Right ventricle myocardium inferior (tissue), 1 donor: ENCODE measurements at regions not wholly inside any gene's neighbourhood (a gene's known extent, or its start where the extent isn't known, plus 50 kb on each side); places are given as distances from the start of the nearest gene placed in this dataset.
"Not testable (repeated sequence)": the region's sequence is repeated elsewhere in the genome, so short reads cannot be mapped to it uniquely, and the experiment has no call there.

ENCODE experiments used
- ATAC-seq: fragments of 200-7000 bp; cut with Tn5 transposase; one replicate; pipeline ENCODE4 v1.9.1; 2020; ENCODE audit warnings: mild to moderate bottlenecking, moderate library complexity
- DNase-seq: peaks from one replicate; pipeline ENCODE4 v3.0.0; 2021; ENCODE audit errors: missing footprints
- intact Hi-C: fragments of 100-400 bp; cut with DNase I; formaldehyde crosslinking; loops from one replicate; pipeline ENCODE4 v1.11.0; 2022
- donor health status: DM: no; HTN: yes; CAD: no; lungs with severe emphysema.

DNA sequence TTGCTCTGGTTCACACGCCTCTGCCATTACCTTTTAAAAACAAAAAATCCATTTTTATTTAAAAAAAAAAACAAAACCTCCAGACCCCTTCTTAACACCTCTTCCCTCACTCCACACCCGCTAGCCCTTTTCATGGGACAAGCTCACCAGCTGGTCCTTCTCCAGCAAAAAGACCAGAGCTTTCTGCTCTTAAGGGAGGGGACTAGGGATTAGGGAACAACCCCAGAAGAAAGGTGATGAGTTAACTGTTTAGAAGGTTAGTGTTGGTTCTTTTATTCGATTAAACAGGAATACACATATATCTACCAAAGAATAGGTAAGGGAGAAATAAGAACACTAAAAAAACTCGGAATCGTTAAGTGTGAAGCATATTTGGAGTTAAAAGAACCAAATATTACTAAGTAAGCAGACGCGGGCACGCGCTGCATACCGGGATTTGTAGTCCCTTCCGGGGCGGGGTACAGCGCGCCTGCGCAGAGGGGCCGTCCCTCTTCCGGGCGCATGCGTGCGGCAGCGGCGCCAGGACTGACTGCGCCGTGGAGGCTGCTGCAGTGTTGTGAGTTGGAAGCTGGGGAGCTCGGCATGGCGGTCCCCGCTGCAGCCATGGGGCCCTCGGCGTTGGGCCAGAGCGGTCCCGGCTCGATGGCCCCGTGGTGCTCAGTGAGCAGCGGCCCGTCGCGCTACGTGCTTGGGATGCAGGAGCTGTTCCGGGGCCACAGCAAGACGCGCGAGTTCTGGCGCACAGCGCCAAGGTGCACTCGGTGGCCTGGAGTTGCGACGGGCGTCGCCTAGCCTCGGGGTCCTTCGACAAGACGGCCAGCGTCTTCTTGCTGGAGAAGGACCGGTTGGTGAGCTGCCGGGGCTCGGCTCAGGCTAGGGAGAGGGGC lies 92.6 kb upstream of the FAM153A start:
- ATAC-seq = peak; percentile 93
- intact Hi-C loops, DNase-seq: not testable (repeated sequence)

DNA sequence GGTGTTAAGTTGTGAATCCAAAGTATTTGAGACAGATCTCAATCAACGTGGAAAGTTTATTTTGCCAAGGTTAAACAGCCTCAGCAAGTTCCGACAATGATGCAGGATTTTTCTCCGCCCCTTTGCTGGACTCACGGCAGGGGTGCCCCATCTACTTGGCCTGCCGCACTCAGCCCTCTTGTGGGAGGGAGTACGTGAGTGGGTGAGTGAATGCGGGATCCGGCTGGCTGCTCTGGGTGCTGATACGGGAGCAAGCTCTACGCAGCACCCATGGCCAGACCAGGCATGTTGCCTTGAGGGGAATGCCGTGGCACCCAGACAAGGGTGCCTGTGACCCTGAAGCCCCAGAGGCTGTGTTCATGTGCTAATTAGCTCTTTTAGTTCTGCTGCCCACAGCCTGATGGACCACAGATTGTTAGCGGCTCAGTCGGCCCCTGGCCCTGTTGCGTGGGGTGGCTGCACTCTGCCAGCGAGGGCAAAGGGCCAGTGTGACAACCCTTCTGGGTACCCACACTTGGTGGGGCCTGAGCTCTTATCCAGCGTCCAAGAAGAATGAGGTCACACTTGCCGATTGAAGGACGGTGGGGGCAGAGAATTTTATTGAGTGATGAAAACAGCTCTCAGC lies 81.2 kb upstream of the FAM153A start:
- intact Hi-C loops, DNase-seq, ATAC-seq: not testable (repeated sequence)

DNA sequence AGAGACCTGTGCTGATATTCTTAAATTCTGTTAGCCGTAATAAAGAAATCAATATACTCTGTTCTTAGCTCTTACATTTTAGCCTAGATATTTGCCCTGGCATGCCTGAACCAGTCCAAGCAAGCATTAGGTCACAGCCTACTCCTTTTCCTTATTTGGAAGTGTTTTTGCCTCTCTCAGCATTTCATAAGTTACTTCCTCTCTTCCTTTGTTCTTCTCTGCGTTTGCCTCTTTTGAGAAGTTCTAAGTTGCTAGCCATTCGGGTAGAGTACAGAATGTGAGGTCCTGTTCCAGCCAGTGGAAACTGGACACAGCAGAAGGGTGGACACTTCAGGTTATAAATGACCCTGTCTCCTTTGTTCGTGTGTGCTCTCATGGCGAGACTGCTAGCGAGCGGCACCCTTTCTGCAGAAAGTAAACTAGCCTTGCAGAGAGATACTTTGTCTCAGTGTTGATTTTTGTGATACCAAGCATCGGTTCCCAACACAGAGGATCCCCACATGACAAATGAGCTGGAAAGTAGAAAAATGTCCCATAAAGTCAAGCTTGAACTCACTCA lies 75.0 kb upstream of the FAM153A start:
- intact Hi-C loops, ATAC-seq: not testable (repeated sequence)
- DNase-seq = peak; percentile 54

DNA sequence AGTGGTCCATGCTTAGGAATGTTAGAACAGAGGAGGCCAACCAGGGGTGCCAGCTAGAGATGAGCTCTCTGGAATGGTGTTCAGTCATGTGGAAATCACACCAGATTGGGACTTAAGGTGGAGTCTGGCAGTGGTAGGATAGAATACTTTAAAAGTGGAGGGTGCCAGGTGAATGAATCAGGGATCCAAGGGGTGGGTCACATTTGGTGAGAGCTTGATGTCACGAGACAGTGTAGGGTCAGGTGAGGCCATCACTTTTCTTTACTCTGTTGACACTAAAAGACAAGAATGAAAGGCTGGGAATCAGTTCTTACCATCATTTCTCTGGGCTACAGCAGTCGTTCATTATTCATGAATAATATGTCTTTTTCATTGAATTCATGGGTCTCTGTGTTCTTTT lies 73.8 kb upstream of the FAM153A start:
- ATAC-seq, DNase-seq, intact Hi-C loops: not testable (repeated sequence)

DNA sequence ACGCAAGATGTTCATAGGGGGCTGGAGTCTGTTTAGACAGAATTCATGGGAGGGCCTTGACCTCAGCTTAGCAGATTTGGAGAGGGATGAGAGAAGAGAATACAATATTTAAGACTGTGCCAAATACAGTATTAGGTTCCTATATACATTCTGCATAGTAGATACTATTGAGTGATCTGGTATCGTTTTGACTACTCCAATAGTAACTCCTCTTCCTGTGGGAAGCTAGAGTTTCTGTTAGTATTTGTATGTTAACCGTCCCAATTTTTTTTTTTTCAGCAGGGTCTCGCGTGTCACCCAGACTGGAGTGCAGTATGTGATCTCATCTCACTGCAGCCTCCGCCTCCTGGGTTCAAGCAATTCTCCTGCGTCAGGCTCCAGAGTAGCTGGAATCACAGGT lies 65.2 kb upstream of the FAM153A start:
- not testable (repeated sequence) for ATAC-seq

DNA sequence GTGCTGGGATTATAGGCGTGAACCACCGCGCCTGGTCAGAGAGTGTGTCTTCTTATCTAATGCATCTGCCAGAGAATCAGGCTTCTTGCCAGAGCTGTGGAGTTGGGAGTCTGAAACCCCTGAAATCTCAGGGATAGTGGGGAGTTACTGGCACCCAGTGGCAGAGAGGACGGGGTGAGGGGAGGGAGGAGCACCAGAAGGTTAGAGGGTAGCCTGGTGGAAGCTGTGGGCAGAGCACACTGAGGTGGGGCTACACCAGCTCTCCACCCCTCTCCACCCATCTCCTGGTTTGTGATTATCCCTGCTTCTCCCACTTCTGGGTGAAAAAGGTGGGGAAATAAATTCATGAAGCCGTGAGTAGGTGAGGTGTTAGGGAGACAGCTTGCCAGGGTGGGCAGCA lies 63.9 kb upstream of the FAM153A start:
- DNase-seq, ATAC-seq, intact Hi-C loops: not testable (repeated sequence)

More for the DNA sequence above, 65.2 kb upstream of the FAM153A start:
- DNase-seq, intact Hi-C loops: not testable (repeated sequence)

DNA sequence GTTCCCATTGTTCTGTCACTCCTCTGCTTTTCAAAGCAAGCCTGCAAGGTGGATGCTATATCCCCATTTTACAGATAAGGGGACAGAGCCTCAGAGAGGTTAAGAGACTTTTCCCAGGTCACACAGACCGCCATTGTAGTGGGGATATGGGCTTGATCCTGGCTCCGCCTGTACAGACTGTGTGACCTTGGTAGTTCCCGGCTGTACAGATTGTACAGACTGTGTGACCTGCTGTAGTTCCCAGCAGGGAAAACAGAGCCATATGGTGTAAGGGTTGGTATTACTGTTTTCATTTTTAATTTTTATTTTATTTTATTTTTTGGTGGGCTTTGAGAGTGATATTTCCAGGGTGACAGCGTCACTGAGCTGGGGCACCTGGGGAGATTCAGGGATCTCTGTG lies 63.2 kb upstream of the FAM153A start:
- intact Hi-C loops, DNase-seq, ATAC-seq: not testable (repeated sequence)

DNA sequence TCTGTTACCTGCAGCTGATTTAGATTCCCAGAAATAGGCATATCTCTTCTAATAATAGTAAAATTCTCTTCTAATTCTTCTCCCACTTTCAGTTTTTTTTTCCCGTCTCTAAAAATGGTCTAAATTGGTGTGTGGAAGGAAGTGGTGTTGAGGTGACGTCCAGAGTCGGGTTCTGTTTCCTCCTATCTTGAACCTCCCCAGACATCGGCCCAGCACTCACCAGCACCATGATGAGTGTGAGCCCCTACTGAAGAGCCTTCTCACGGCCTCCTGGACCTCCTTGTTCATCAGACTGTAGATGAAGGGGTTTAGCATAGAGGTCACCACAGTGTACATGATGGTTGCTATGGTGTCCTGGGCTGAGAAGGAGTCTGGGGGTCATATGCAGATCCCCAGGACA lies 53.5 kb upstream of the FAM153A start:
- ATAC-seq, DNase-seq, intact Hi-C loops: not testable (repeated sequence)
